GM19395 (cell line): ENCODE measurements at regions not wholly inside any gene's neighbourhood (a gene's known extent, or its start where the extent isn't known, plus 50 kb on each side); places are given as distances from the start of the nearest gene placed in this dataset.

Experiments
- ATAC-seq: cut with Tn5 transposase; IDR thresholded peaks from one replicate; pipeline ENCODE4 v1.9.1; 2021; ENCODE audit warnings: mild to moderate bottlenecking, moderate library complexity; ENCODE audit not compliant: unreplicated experiment

GRCh38 chr4:140809676-140810075, 53.5 kb upstream of the TBC1D9 start:
- ATAC-seq, result no peak

GRCh38 chr4:140808256-140808655, 52.1 kb upstream of the TBC1D9 start:
- peak; percentile 4 for ATAC-seq

DNA sequence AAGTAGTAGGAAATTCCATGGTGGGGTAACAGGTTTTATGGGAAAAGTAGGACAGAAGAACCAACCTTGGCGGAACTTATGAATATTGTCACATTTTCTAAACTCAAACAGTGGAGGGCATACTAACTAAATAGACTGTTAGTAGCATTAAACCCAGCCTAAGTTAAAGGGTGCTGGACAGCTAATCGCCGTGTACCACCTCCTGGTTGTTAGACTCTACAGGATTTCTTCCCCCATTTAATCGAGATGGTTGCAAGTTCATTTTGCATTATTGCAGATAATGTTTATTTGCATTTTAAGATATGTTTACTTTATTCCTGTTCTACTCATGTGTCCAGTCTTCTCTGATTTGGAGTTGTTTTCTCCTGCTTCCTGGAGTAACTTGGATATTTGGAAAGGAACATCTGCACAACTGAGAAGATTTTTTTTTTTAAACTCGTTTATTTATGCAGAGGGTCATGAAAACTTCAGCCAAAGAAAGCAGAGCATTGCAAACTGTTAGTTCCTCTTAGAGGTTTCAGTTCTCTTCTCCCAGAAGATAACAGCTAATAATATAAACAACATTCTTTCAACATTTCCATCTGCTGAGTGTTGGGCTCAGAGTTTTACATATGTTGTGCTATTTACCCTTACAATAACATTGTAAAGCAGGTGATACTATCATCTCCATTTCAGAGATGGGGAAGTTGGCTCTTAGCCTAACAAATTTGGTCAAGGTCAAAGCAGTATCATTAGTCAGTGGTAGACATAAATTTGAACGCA, 51.5 kb upstream of the TBC1D9 start:
- ATAC-seq, result peak; percentile 84

DNA sequence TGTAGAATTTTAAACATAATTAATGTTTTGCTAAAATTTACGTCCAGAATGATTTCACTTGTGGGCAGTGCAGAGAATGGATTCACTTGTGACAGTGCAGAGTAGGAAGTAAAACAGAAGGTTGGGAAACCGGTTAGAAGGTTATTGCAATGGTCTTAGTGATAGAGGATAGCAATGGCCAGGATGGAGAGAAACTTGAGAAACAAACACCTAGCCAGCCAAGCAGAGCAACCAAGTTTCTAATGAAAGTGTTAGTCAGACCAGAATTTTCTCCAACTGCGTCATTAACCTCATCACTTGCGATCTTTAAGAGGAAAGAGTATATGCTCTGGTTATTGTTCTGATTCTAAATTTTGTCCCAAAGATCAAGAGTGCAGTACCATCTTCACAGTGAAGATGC, 50.0 kb upstream of the TBC1D9 start:
- ATAC-seq, result peak; percentile 69
